ENCODE measurements at regions not wholly inside any gene's neighbourhood (a gene's known extent, or its start where the extent isn't known, plus 50 kb on each side); places are given as distances from the start of the nearest gene placed in this dataset.

DNA sequence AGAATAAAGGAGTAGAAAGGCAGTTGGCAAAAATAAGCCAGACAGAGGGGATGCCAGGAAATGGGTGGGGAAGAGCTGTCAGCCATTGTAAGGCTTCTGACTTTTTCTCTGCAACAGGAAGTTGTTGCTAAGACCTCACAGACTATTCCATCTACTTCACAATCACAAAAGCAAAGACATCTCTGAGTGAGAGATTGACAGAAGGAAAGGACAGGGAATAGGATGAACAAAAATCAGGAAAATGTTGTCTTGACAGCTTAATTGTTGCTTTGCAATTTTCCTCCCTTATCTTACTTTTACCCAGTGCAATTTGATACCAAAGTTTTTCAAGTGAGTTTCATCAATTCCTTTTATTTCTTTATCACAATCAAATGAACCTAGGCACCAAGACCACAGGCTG is 291.2 kb downstream of the CBLN4 start:
- TF ChIP-seq, protein P1, sequence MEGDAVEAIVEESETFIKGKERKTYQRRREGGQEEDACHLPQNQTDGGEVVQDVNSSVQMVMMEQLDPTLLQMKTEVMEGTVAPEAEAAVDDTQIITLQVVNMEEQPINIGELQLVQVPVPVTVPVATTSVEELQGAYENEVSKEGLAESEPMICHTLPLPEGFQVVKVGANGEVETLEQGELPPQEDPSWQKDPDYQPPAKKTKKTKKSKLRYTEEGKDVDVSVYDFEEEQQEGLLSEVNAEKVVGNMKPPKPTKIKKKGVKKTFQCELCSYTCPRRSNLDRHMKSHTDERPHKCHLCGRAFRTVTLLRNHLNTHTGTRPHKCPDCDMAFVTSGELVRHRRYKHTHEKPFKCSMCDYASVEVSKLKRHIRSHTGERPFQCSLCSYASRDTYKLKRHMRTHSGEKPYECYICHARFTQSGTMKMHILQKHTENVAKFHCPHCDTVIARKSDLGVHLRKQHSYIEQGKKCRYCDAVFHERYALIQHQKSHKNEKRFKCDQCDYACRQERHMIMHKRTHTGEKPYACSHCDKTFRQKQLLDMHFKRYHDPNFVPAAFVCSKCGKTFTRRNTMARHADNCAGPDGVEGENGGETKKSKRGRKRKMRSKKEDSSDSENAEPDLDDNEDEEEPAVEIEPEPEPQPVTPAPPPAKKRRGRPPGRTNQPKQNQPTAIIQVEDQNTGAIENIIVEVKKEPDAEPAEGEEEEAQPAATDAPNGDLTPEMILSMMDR (IDR thresholded peaks at IDR 0.05), result no peak
- no peak overlapping the region for H3K27ac ChIP-seq
- DNase-seq (ENCODE audit: low spot score), result no peak
- H3K4me3 ChIP-seq, result no peak overlapping the region

DNA sequence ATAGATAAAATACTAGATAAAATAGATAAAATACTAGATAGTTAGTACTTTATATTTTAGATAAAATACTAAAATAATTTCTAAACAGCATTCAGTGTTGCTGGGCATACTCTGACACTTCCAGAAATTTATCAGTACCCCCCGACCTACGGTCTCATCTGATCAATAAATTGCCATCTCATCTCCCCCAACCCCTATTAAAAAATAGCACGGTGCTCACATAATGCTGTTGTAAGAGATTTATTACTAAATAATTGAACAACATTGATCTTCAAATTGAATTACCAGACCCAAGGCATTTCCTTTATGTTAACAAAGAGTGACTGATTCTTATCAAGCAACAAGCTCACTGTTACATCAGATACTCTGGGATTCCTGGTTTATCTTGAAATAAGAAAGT is 300.9 kb downstream of the CBLN4 start:
- Histone ChIP-seq H3K4me3 (no peak overlapping the region), H3K27ac (no peak overlapping the region)
- DNase-seq (ENCODE audit: low spot score), result no peak
- TF ChIP-seq, protein P1 (IDR thresholded peaks at IDR 0.05), result no peak

DNA sequence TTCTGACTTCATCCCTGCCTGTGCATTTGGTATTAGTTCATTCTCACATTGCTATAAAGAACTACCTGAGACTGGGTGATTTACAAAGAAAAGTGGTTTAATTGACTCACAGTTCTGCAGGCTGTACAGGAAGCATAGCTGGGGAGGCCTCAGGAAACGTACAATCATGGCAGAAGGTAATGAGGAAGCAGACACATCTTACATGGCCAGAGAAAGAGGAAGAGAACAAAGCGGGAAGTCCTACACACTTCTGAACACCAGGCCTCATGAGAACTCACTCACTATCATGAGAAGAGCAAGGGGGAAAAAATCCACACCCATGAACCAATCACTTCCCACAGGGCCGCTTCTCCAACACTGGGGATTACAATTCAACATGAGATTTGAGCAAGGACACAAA is 303.9 kb downstream of the CBLN4 start:
- TF ChIP-seq, protein P1 (IDR thresholded peaks at IDR 0.05), result no peak
- no peak overlapping the region for H3K27ac ChIP-seq
- DNase-seq (ENCODE audit: low spot score), result no peak
- H3K4me3 ChIP-seq, result no peak overlapping the region

DNA sequence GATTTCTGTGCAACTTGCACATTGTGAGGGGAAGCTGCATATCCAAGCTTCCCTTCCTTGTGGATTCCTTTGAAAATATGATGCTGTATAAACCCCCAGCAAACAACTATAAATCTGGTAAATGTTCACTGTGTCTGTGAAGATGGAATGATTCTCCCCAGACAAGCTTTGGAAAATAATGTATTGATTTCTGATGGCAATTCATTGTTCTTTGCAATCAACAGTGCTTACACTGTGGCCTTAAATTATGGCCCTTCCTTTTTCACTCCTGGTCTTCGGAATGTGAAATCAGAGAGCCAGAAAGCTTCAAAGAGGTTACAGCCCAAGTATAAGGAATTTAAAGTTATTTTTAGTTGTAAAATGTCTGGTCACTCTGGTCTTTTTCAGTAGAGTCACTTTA is 308.8 kb downstream of the CBLN4 start:
- no peak for DNase-seq (ENCODE audit: low spot score)
- TF ChIP-seq, protein P1 (IDR thresholded peaks at IDR 0.05), result no peak
- Histone ChIP-seq H3K4me3 (no peak overlapping the region), H3K27ac (no peak overlapping the region)

DNA sequence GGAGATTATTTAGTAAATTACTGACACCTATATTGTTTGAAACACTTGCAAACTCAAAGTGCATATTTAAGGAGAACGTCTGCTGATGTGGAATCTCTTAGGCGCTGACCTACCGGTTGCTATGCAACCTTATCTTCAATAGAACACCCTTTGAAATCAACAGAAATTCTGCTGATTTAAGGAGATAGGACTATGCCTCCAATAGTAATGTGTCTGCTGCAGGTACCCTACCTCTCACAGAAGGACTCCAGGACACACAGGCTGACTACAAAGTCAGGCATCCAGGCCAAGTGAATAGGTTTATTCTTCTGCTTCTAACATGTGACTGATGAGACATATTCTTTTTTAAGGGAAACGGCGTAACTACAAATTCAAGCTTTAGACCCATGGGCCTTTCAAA is 311.7 kb downstream of the CBLN4 start:
- no peak for DNase-seq (ENCODE audit: low spot score)
- Histone ChIP-seq H3K27ac (no peak overlapping the region), H3K4me3 (no peak overlapping the region)
- TF ChIP-seq, protein P1 (IDR thresholded peaks at IDR 0.05), result no peak

DNA sequence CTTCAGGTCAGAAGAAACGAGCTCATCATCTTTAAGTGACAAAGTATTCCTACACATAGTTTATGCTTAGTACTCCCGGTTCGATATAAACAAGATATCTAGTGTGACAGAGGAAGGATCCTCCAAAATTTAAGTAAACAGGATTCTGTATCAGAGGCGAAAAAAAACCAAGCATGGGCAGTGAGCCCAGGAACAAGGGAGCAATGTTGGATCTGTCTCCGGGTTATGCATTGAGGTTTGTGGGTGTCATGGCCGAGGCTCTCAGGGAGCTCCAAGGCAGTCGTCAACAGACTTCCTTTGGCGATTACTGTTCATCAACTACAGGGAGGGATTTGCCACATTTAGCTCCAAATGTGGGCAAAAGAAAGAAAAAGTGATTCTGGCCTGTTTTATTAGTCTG is 319.5 kb downstream of the CBLN4 start:
- TF ChIP-seq, protein P1 (IDR thresholded peaks at IDR 0.05), result no peak
- no peak overlapping the region for H3K4me3 ChIP-seq
- no peak overlapping the region for H3K27ac ChIP-seq
- DNase-seq (ENCODE audit: low spot score), result no peak

DNA sequence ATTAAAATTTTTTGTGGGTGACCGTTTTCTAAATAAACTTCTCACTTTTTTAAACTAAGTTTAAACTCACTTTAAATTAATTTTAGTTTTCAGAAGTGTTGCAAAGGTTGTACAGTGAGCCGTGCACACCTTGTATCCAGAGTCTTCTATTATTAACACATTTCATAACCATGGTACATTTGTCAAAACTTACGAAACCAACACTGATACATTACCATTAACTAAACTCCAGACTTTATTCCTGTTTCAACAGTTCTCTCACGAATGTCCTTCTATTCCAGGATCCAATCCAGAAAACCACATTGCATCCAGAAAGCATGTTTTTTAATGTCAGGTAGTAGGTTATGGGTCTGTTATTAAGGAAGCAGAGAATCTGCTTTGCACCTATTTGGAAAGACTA is 319.9 kb downstream of the CBLN4 start:
- no peak overlapping the region for H3K27ac ChIP-seq

More for the DNA sequence above, 319.9 kb downstream of the CBLN4 start:
- no peak overlapping the region for H3K4me3 ChIP-seq
- no peak for DNase-seq (ENCODE audit: low spot score)
- TF ChIP-seq, protein P1 (IDR thresholded peaks at IDR 0.05), result no peak
